ENCODE measurements at regions not wholly inside any gene's neighbourhood (a gene's known extent, or its start where the extent isn't known, plus 50 kb on each side); places are given as distances from the start of the nearest gene placed in this dataset.

- TF ChIP-seq POLR2A (IDR thresholded peaks at IDR 0.05; ENCODE audit: low read length): no peak
- no peak for TF ChIP-seq GATA1 (IDR thresholded peaks at IDR 0.05; ENCODE audit: low read depth, low read length)
These were observed 76.7 kb downstream of the C16orf95 start for GRCh38 chr16:87240211-87241136.

Measured in erythroblast (primary cell).